NCI-H1417 treated with DMSO at 0.1 percent for 48 hours (cell line): ENCODE measurements at regions not wholly inside any gene's neighbourhood (a gene's known extent, or its start where the extent isn't known, plus 50 kb on each side); places are given as distances from the start of the nearest gene placed in this dataset.
"Not testable (repeated sequence)": the region's sequence is repeated elsewhere in the genome, so short reads cannot be mapped to it uniquely, and the experiment has no call there.

ENCODE experiments used
- DNase-seq: peaks from one replicate; lab custom pipeline; 2025; lab: John Stamatoyannopoulos, UW

- no peak for DNase-seq
Observed at GRCh38 chr22:33971561-33971961, 51.3 kb upstream of the LARGE1 start.

DNA sequence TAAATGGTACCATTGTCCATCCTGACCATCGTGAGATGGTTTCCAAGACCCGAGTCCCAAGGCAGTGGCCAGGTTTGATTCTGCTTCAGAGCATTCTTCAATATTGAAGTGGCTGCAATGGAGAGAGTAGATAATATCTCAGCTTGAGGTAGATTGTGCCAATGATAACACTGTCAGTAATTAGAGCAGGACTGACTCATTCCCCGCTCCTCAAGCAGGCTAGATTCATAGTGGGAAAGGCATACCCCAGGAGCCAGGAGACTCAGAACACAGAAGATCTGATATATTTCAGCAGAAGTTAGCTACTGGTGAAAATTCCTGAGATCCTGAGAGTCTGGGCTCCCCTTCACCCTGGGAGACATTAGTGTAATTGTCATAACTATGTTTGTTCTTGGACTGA lies 55.6 kb upstream of the LARGE1 start:
- DNase-seq: no peak

DNA sequence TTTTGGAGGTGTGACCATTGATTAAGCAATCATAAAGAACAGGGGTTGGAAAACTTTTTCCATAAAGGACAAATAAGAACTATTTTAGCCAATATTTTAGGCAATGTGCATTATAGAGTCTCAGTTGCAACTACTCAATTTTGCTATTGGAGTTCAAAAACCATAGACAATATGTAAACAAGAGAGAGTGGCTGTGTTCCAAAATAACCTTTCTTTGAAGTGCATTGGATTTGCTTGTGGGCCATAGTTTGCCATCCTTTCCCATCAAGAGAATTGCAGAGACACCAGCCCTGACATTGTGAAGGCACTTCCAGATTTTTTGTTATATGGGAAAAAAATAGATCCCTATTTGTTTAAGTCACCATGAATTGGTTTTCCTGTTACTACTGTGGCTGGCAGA lies 63.3 kb upstream of the LARGE1 start:
- DNase-seq: no peak

GRCh38 chr22:33984211-33984610 lies 63.9 kb upstream of the LARGE1 start:
- no peak for DNase-seq

- DNase-seq: no peak
Observed at GRCh38 chr22:33984656-33985285, 64.5 kb upstream of the LARGE1 start.

- no peak for DNase-seq
Observed at GRCh38 chr22:33985506-33985905, 65.2 kb upstream of the LARGE1 start.

GRCh38 chr22:33986167-33986771 lies 66.0 kb upstream of the LARGE1 start:
- no peak for DNase-seq

GRCh38 chr22:33986954-33987353 lies 66.7 kb upstream of the LARGE1 start:
- DNase-seq: no peak

- DNase-seq: not testable (repeated sequence)
Observed at GRCh38 chr22:33989263-33989662, 69.0 kb upstream of the LARGE1 start.

GRCh38 chr22:33991620-33992019 lies 71.3 kb upstream of the LARGE1 start:
- DNase-seq: no peak

DNA sequence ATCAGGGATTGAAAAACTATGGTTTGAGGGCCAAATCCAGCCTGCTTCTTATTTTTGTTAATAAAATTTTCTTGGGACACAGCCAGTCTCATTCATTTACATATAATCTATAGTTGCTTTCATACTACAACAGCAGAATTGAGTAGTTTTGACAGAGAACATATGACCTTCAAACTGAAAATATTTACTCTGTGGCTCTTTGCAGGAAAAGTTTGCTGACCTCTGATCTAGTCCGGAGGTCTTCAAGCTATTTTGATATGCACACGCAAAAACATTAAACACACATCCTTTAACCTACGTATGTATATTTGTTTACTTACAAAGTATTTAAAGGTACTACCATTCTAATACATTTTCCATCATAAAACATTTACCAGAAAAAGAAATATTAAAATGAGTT lies 76.5 kb upstream of the LARGE1 start:
- no peak for DNase-seq

GRCh38 chr22:34000879-34001526 lies 80.7 kb upstream of the LARGE1 start:
- no peak for DNase-seq

DNA sequence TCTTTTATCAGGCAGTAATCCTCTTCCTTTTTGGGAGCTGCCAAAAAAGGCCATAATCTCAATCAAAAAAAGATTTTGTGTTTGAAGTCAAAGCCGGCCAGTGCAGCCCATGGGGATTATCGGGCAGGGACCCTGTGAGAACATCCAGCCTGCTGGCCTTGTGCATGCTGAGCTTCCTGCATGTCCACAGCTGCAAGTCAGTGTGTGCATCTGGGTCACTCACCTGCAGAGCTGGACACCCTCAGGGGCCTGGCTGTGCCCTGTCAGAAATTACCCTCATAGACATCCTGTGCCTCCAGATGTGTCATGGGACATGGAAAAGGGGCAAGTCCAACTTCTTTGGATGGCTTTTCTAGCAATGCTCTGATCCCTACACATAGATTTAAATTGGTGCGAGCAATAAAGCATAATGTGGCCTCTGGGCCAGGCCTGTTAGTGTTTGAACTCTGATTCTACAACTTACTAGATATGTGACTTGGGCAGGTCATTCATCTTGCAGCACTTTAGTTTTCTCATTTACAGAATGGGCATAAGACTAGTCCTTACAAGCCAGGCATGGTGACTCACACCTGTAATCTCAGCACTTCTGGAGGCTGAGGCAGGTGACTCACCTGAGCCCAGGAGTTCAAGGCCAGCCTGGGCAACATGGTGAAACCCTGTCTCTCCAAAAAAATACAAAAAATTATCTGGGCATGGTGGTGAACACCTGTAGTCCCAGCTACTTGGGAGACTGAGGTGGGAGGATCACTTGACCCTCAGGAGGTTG lies 81.6 kb upstream of the LARGE1 start:
- DNase-seq: no peak

GRCh38 chr22:34004058-34004457 lies 83.8 kb upstream of the LARGE1 start:
- no peak for DNase-seq

GRCh38 chr22:34010259-34010658 lies 90.0 kb upstream of the LARGE1 start:
- no peak for DNase-seq

GRCh38 chr22:34015642-34016041 lies 95.4 kb upstream of the LARGE1 start:
- DNase-seq: no peak

- DNase-seq: no peak
Observed at GRCh38 chr22:34017205-34017604, 96.9 kb upstream of the LARGE1 start.

GRCh38 chr22:34019190-34019845 lies 99.0 kb upstream of the LARGE1 start:
- no peak for DNase-seq

DNA sequence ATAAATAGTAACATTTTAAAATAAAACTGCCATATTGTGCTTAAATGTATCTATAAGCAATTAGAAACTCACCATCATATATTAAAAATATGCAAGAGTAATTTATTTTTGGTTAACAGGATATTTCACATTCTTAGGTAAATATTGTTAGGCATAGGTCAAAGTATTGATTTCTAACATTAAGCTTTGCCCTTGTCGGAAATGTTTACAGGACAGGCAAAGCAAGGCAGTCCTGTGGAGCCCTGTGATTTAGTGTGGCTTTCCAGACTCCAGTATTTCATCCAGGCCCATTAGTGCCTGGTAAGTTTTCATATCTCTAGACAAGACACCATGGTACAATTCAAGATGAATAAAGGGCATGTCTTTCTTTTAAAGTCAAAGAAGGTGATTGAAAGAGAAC lies 114.9 kb upstream of the LARGE1 start:
- no peak for DNase-seq

DNA sequence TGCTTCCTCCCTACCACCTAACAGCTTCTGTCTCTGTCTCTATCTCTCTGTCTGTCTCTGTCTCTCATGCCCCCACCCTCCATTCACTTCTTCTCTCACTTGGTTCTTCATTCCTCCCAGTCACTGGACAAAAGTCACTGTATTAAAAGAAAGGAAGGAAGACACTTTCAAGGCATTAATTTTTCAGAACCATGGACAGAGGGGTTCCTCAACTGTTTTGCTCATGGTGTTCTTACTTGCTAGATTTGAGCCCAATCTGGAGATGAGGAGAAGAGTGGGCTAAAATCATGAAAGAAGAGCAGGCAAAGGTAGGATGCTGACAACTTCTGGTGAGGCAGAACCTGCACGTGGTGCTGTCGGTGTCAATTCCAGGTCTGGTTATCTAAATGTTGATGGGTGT lies 116.7 kb upstream of the LARGE1 start:
- no peak for DNase-seq

- DNase-seq: no peak
Observed at GRCh38 chr22:34038801-34039555, 118.7 kb upstream of the LARGE1 start.

GRCh38 chr22:34045311-34045710 lies 125.0 kb upstream of the LARGE1 start:
- DNase-seq: no peak
